BLaER1 (cell line): ENCODE measurements at regions not wholly inside any gene's neighbourhood (a gene's known extent, or its start where the extent isn't known, plus 50 kb on each side); places are given as distances from the start of the nearest gene placed in this dataset.

Experiments used
- H3K27ac ChIP-seq: shearing (Covaris generic); formaldehyde crosslinking; 2 replicates; pipeline ENCODE4 v1.8.1; 2022
- H3K27me3 ChIP-seq: shearing (Covaris generic); formaldehyde crosslinking; 2 replicates; pipeline ENCODE4 v1.8.1; 2022
- H3K36me3 ChIP-seq: shearing (Covaris generic); formaldehyde crosslinking; 2 replicates; pipeline ENCODE4 v1.8.1; 2022
- H3K4me1 ChIP-seq: shearing (Covaris generic); formaldehyde crosslinking; 2 replicates; pipeline ENCODE4 v1.8.1; 2022
- H3K4me2 ChIP-seq: shearing (Covaris generic); formaldehyde crosslinking; 2 replicates; pipeline ENCODE4 v1.8.1; 2022
- H3K4me3 ChIP-seq: shearing (Covaris generic); formaldehyde crosslinking; 2 replicates; pipeline ENCODE4 v1.8.1; 2022
- H3K9ac ChIP-seq: shearing (Covaris generic); formaldehyde crosslinking; 2 replicates; pipeline ENCODE4 v1.8.1; 2022
- H3K9me3 ChIP-seq: shearing (Covaris generic); formaldehyde crosslinking; 2 replicates; pipeline ENCODE4 v1.8.1; 2022
- H4K20me1 ChIP-seq: shearing (Covaris generic); formaldehyde crosslinking; 2 replicates; pipeline ENCODE4 v1.8.1; 2022
- Cebpa-rat ChIP-seq: shearing (Covaris generic); IDR thresholded peaks from 2 replicates; pipeline ENCODE4 v1.8.1; 2022

DNA sequence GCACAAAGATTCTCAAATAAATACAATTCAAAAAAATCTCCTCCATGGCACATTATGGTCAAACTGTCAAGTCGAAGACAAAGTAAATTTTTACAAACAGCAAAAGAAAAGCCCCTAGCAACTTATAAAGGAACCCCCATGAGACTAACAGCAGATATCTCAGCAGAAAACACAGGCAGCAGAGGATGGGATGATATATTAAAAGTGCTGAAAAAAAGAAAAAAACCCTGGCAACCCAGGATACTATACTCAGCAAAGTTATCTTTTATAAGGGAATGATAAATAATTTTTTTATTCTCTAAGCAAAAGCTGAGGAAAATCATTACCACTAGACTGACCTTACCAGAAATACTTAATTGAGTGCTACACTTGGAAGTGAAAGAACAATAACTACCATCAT lies 326.4 kb downstream of the CYRIA start:
- H3K4me3 ChIP-seq, result no peak overlapping the region

GRCh38 chr2:16338026-16338425 lies 327.6 kb downstream of the CYRIA start:
- Histone ChIP-seq H3K4me1 (no peaks in the 10 kb centered on the region), H3K36me3 (no peaks in the 10 kb centered on the region), H3K9me3 (peaks cover 4% of the 10 kb centered on the region; the same call in 1 of the 2 replicates), H3K27ac (no peak overlapping the region), H3K4me3 (no peak overlapping the region), H3K9ac (no peak overlapping the region), H3K27me3 (no peaks in the 10 kb centered on the region), H4K20me1 (no peaks in the 10 kb centered on the region), H3K4me2 (no peak overlapping the region)
- TF ChIP-seq Cebpa-rat, result no peak

More for the DNA sequence above, 326.4 kb downstream of the CYRIA start:
- Histone ChIP-seq H3K27ac (no peak overlapping the region), H3K27me3 (no peaks in the 10 kb centered on the region), H3K4me1 (no peaks in the 10 kb centered on the region), H4K20me1 (no peaks in the 10 kb centered on the region), H3K4me2 (no peak overlapping the region), H3K9me3 (peaks cover 4% of the 10 kb centered on the region; the same call in 1 of the 2 replicates), H3K9ac (no peak overlapping the region), H3K36me3 (no peaks in the 10 kb centered on the region)
- no peak for TF ChIP-seq Cebpa-rat

DNA sequence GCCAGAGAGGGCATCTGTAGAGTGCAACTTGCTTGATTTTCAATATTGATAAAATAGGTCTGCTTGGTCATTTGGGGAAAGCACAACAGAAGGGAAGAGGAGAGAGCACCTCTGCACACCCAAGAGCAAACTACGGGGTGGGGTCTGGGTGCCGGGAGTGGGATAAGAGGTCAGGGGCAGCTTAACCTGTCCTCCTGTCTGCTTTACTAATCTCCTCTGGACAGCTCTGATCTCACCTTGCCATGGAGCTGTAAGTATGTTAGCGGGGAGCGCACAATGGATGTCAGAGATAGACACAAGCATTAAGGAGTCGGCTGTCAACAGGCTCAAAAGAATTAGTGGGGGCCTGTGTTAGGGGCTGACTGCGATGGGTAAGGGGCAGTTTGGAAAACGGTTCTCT lies 328.7 kb downstream of the CYRIA start:
- no peak overlapping the region for H3K27ac ChIP-seq
- no peak overlapping the region for H3K4me2 ChIP-seq
- H3K9ac ChIP-seq, result no peak overlapping the region
- H4K20me1 ChIP-seq, result no peaks in the 10 kb centered on the region
- no peak overlapping the region for H3K4me3 ChIP-seq
- TF ChIP-seq Cebpa-rat, result no peak
- no peaks in the 10 kb centered on the region for H3K27me3 ChIP-seq
- H3K4me1 ChIP-seq, result no peaks in the 10 kb centered on the region
- peaks cover 4% of the 10 kb centered on the region; the same call in 1 of the 2 replicates for H3K9me3 ChIP-seq
- no peaks in the 10 kb centered on the region for H3K36me3 ChIP-seq

DNA sequence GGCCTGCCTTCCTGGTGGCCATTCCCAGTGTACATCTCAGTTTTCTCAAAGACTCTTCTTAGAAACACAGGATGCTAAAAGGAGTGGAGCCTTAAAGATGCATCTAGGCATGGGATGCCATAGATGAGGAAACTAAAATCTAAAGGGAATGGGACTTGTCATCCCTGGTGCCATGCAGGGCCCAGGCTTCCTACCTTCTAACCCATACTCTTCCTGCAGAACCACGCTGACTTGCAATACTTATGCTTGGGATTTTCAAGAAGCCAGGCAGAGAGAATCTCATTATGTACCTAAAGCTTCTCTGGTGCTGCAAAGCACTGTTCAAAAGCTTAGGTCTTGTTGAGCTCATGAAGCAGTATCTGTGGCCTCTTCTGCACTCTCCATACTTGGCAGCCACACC lies 329.1 kb downstream of the CYRIA start:
- Histone ChIP-seq H3K36me3 (no peaks in the 10 kb centered on the region), H3K9ac (no peak overlapping the region), H3K9me3 (peaks cover 4% of the 10 kb centered on the region; the same call in 1 of the 2 replicates), H3K4me1 (no peaks in the 10 kb centered on the region), H3K27me3 (no peaks in the 10 kb centered on the region), H3K27ac (no peak overlapping the region), H3K4me2 (no peak overlapping the region), H4K20me1 (no peaks in the 10 kb centered on the region), H3K4me3 (no peak overlapping the region)
- no peak for TF ChIP-seq Cebpa-rat

DNA sequence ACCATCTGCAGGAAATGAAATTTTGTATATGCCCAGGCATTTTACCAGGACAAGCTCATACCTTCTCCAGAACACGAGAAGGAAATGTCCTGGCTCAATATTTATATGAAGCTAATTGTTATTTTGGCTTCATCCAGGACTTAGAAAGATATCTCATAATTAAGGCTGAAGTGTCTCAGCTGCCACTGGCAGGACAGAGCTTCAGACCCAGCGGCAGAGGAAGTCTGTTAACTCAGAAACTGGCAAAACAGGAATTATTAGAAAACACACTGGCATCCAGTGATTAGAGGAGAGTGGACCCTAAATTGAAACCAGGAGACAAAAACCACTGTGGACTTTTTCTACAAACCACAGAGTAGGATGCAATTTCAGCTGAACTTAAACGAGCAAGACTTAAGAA lies 329.7 kb downstream of the CYRIA start:
- Histone ChIP-seq H3K36me3 (no peaks in the 10 kb centered on the region), H3K4me1 (no peaks in the 10 kb centered on the region), H3K9me3 (peaks cover 4% of the 10 kb centered on the region; the same call in 1 of the 2 replicates), H3K4me2 (no peak overlapping the region), H3K27ac (no peak overlapping the region), H3K4me3 (no peak overlapping the region), H3K27me3 (no peaks in the 10 kb centered on the region), H4K20me1 (no peaks in the 10 kb centered on the region), H3K9ac (no peak overlapping the region)
- TF ChIP-seq Cebpa-rat, result no peak

DNA sequence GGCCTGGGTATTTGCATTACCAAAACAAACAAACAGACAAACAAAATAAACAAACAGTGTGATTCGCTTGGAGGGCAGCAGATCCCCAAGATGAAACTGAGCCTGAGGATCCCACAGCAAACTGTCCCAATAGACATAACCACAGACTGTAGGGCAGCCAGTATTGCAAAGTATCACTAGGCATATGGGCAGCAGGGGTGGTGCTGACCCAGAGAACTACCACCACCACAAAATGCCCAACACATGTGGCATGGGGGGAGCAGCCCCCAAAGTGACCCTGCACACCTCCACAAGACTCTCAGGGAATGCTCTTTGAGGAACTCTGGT lies 330.1 kb downstream of the CYRIA start:
- Histone ChIP-seq H3K4me1 (no peaks in the 10 kb centered on the region), H4K20me1 (no peaks in the 10 kb centered on the region), H3K4me3 (no peak overlapping the region), H3K36me3 (no peaks in the 10 kb centered on the region), H3K4me2 (no peak overlapping the region), H3K9ac (no peak overlapping the region), H3K9me3 (peaks cover 4% of the 10 kb centered on the region; the same call in 1 of the 2 replicates), H3K27me3 (no peaks in the 10 kb centered on the region), H3K27ac (no peak overlapping the region)
- TF ChIP-seq Cebpa-rat, result no peak

DNA sequence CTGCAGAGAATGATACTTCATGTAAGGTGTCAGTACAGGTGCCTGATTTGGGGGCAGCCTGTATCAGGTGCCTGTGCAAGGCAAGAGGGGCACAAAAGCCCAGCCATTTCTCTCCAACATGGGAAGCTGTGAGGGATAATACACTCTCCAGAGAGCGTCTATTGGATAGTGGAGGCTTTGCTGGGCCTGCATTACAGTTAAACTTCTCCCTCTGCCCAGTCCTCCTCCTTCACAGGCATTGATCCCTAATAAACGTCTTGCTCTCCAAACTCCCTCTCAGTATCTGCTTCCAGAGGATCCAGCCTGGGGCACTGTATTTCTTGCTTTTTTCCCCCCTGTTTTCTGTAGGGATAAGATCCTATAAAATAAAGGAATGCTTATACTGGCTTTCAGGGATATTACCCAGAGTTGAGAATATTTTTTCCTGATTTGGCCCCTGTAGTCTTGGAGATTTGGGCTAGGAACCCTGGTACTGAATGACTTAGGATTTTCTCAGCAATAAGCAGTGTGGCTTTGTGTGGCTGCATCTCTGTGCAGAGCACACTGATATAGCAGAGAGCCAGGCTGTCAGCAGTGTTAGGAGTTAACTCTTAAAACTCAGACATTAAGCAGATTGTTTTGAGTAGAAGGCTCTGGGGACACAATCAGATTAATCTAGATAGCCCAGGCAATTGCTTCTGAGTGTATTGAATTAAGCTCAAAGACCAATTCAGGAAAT lies 330.6 kb downstream of the CYRIA start:
- TF ChIP-seq Cebpa-rat, result no peak
- Histone ChIP-seq H3K27ac (no peak overlapping the region), H3K9me3 (peaks cover 4% of the 10 kb centered on the region; the same call in 1 of the 2 replicates), H4K20me1 (no peaks in the 10 kb centered on the region), H3K4me3 (no peak overlapping the region), H3K4me1 (no peaks in the 10 kb centered on the region), H3K27me3 (no peaks in the 10 kb centered on the region), H3K36me3 (no peaks in the 10 kb centered on the region), H3K9ac (no peak overlapping the region), H3K4me2 (no peak overlapping the region)

DNA sequence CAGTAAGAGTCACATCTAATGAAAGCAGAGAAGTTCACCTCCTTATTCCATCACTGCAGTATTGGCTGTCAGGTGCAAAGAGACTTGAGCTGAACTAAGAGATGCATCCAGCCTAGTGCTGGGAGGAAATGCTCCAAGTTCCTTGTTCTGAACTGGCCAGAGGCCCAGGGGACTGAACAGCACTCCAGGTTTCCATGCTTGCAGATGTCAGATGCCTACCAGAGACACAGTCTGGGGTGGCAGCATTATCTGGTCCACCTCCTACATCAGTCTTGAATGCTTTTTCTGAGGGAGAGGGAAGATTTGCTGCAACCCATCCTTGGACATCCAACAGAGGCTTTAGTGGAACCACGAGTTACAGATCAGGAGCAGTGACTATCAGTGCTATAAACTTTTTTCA lies 331.3 kb downstream of the CYRIA start:
- H3K27ac ChIP-seq, result no peak overlapping the region

DNA sequence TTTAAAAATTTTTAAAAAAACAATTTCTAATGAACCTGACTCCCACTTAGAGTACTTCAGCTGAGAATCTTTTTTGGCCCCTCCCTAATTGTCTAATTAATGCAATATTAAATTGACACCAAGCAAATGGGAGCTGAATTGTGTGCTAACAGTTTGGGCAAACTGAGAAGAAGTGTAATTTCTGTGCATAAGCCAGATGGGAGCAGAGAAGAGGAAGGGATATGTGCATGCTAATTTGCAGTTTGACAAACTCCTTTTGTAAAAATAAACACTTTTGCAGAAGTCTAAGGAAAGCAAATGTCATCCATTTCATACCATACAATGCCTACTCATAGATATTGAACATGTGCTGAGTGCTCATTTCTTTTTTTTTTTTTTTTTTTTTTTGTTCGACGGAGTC lies 332.0 kb downstream of the CYRIA start:
- no peak overlapping the region for H3K4me3 ChIP-seq
- no peaks in the 10 kb centered on the region for H3K27me3 ChIP-seq
- TF ChIP-seq Cebpa-rat, result no peak
- H3K4me1 ChIP-seq, result no peaks in the 10 kb centered on the region
- no peaks in the 10 kb centered on the region for H4K20me1 ChIP-seq
- no peak overlapping the region for H3K9ac ChIP-seq
- no peak overlapping the region for H3K27ac ChIP-seq
- no peaks in the 10 kb centered on the region for H3K36me3 ChIP-seq
- no peaks in the 10 kb centered on the region for H3K9me3 ChIP-seq
- no peak overlapping the region for H3K4me2 ChIP-seq

More for the DNA sequence above, 331.3 kb downstream of the CYRIA start:
- H3K9ac ChIP-seq, result no peak overlapping the region
- no peaks in the 10 kb centered on the region for H4K20me1 ChIP-seq
- no peak overlapping the region for H3K4me3 ChIP-seq
- H3K9me3 ChIP-seq, result peaks cover 4% of the 10 kb centered on the region; the same call in 1 of the 2 replicates
- no peaks in the 10 kb centered on the region for H3K36me3 ChIP-seq
- TF ChIP-seq Cebpa-rat, result no peak
- H3K4me1 ChIP-seq, result no peaks in the 10 kb centered on the region
- H3K4me2 ChIP-seq, result no peak overlapping the region
- H3K27me3 ChIP-seq, result no peaks in the 10 kb centered on the region

DNA sequence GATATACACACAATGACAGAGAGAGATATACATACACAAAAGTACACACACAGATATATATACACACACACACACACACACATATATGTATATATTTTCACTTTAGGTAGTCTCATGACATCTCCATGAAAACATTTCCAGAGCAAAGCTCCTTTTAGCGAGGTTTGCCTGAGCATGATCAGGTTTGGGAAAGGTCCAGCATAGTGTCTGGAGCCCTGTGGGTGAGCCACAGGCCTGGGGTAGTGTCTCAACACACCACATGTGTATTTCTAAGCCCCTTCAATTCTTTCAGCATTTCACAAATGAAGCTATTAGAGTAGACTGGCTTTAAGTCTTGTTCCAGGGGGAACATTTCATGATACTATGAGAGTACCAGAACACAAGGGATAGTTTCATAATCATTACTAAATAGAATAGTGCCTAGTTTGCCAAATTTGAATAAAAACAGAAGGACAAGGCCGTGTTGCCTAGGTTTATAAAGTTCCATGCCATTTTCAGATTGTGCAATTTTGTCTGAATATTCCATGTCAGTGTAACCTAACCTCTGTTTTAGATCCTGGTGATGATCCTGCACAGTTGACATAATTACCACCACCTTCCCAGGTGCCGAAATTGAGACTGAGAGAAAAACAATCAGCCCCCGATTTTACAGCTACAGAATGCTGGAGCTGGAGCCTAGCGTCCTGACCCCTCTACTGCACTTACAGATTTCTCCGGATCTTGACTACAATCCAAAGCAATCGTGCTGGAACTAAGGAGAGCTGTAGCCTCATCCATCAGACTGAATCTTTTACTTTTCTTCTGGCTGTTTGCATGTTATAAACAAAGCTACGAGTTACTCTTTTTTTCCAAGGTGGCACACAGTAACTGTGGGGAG lies 332.7 kb downstream of the CYRIA start:
- no peak overlapping the region for H3K27ac ChIP-seq
- no peak overlapping the region for H3K4me3 ChIP-seq
- no peaks in the 10 kb centered on the region for H3K9me3 ChIP-seq
- no peak overlapping the region for H3K9ac ChIP-seq
- no peak for TF ChIP-seq Cebpa-rat
- no peaks in the 10 kb centered on the region for H3K27me3 ChIP-seq
- H4K20me1 ChIP-seq, result no peaks in the 10 kb centered on the region
- H3K36me3 ChIP-seq, result no peaks in the 10 kb centered on the region
- H3K4me2 ChIP-seq, result no peak overlapping the region
- peaks cover under 1% of the 10 kb centered on the region; the same call in 1 of the 2 replicates for H3K4me1 ChIP-seq
